GM19467 (cell line): ENCODE measurements at regions not wholly inside any gene's neighbourhood (a gene's known extent, or its start where the extent isn't known, plus 50 kb on each side); places are given as distances from the start of the nearest gene placed in this dataset.

Source experiments
- ATAC-seq: cut with Tn5 transposase; IDR thresholded peaks from one replicate; pipeline ENCODE4 v1.9.1; 2021; ENCODE audit warnings: mild to moderate bottlenecking, moderate library complexity; ENCODE audit not compliant: unreplicated experiment

GRCh38 chr5:157933005-157933404 is 74.1 kb upstream of the CLINT1 start:
- ATAC-seq: no peak

GRCh38 chr5:157930710-157931109 is 71.8 kb upstream of the CLINT1 start:
- no peak for ATAC-seq

- ATAC-seq: no peak
Measured at GRCh38 chr5:157926977-157927376, 68.0 kb upstream of the CLINT1 start.

GRCh38 chr5:157925786-157926671 is 67.1 kb upstream of the CLINT1 start:
- no peak for ATAC-seq

GRCh38 chr5:157924931-157925729 is 66.2 kb upstream of the CLINT1 start:
- ATAC-seq: no peak

GRCh38 chr5:157924490-157924889 is 65.5 kb upstream of the CLINT1 start:
- no peak for ATAC-seq

- ATAC-seq: no peak
Measured at GRCh38 chr5:157923765-157924164, 64.8 kb upstream of the CLINT1 start.

GRCh38 chr5:157922026-157922425 is 63.1 kb upstream of the CLINT1 start:
- no peak for ATAC-seq

GRCh38 chr5:157920828-157921170 is 61.9 kb upstream of the CLINT1 start:
- no peak for ATAC-seq

- no peak for ATAC-seq
Measured at GRCh38 chr5:157918811-157919742, 60.1 kb upstream of the CLINT1 start.

GRCh38 chr5:157917899-157918809 is 59.2 kb upstream of the CLINT1 start:
- ATAC-seq: no peak

GRCh38 chr5:157917491-157917890 is 58.5 kb upstream of the CLINT1 start:
- no peak for ATAC-seq

- no peak for ATAC-seq
Measured at GRCh38 chr5:157915638-157916037, 56.7 kb upstream of the CLINT1 start.

GRCh38 chr5:157914151-157914788 is 55.3 kb upstream of the CLINT1 start:
- no peak for ATAC-seq

- ATAC-seq: no peak
Measured at GRCh38 chr5:157913575-157913974, 54.6 kb upstream of the CLINT1 start.

GRCh38 chr5:157912621-157913325 is 53.8 kb upstream of the CLINT1 start:
- peak; percentile 89 for ATAC-seq

GRCh38 chr5:157911568-157911967 is 52.6 kb upstream of the CLINT1 start:
- ATAC-seq: no peak
